ENCODE measurements at regions not wholly inside any gene's neighbourhood (a gene's known extent, or its start where the extent isn't known, plus 50 kb on each side); places are given as distances from the start of the nearest gene placed in this dataset.

DNA sequence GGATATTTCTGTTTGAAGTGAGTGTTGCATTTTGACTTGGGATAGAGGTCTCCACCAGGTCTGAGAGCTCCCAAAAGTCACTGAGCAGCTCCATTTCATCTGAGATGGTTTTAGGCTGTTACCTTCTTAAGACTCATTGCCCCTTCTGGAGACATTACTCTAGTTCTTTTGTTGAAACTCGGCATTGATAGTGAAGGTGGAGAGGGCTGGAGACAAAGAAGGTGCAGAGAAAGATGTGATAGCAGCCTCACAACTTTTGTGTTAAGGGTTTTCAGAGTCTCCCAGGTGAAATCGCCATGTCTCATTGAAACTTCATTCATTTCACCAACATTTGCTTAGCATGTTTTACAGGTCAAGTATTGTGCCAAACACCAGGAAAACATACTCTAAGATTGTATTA, 219.6 kb downstream of the INSIG2 start:
- H3K27ac ChIP-seq (ENCODE audit: low read depth, low read length, poor library complexity, severe bottlenecking), result no peak overlapping the region
- intact Hi-C loops (cut with micrococcal nuclease; ENCODE audit: unreplicated experiment), result no loop called here
- H3K9me3 ChIP-seq (ENCODE audit: low read depth, low read length, poor library complexity, severe bottlenecking), result no peaks in the 10 kb centered on the region
- H3K4me1 ChIP-seq (ENCODE audit: insufficient read depth, low read length, poor library complexity, severe bottlenecking), result peaks cover 7% of the 10 kb centered on the region
- H3K4me3 ChIP-seq (ENCODE audit: low read depth, low read length, poor library complexity, severe bottlenecking), result no peak overlapping the region
- no peak for TF ChIP-seq EZH2 (IDR thresholded peaks at IDR 0.05; ENCODE audit: borderline replicate concordance, low read depth, low read length, poor library complexity, severe bottlenecking)
- TF ChIP-seq, protein P1, sequence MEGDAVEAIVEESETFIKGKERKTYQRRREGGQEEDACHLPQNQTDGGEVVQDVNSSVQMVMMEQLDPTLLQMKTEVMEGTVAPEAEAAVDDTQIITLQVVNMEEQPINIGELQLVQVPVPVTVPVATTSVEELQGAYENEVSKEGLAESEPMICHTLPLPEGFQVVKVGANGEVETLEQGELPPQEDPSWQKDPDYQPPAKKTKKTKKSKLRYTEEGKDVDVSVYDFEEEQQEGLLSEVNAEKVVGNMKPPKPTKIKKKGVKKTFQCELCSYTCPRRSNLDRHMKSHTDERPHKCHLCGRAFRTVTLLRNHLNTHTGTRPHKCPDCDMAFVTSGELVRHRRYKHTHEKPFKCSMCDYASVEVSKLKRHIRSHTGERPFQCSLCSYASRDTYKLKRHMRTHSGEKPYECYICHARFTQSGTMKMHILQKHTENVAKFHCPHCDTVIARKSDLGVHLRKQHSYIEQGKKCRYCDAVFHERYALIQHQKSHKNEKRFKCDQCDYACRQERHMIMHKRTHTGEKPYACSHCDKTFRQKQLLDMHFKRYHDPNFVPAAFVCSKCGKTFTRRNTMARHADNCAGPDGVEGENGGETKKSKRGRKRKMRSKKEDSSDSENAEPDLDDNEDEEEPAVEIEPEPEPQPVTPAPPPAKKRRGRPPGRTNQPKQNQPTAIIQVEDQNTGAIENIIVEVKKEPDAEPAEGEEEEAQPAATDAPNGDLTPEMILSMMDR (conservative IDR thresholded peaks at IDR 0.05; ENCODE audit: low read depth, low read length), result no peak
- no peak for DNase-seq (ENCODE audit: low spot score)
- no peaks in the 10 kb centered on the region for H3K36me3 ChIP-seq (ENCODE audit: insufficient read depth, low read length, poor library complexity, severe bottlenecking)
- ChIA-PET POLR2A (ENCODE audit: low non-redundant PET) (no interaction called here), CTCF (no interaction called here)
- BruUV-seq (replicated peaks), result no TSS peak
- peaks cover 17% of the 10 kb centered on the region for H3K27me3 ChIP-seq (replicated peaks; ENCODE audit: insufficient read depth, low read depth, low read length, poor library complexity)

DNA sequence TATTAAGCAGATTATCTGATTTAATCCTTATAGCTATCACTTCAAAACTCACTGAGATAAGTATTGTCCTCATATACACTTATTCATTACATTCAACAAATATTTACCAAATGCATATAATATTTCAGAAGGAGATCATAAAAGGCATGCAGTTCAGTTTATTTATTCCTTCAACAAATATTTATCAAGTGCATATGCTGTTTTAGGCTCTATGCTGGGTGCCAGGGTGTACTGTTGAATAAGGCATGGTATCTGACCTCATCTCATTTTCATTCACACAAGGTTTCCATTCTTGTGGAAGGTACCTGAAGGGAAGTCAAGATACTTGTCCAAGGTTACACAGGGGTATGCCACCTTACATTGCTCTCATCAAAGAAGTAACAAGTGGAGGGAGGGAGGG, 213.0 kb downstream of the INSIG2 start:
- H3K27ac ChIP-seq (ENCODE audit: low read depth, low read length, poor library complexity, severe bottlenecking), result no peak overlapping the region
- no peaks in the 10 kb centered on the region for H3K36me3 ChIP-seq (ENCODE audit: insufficient read depth, low read length, poor library complexity, severe bottlenecking)
- no TSS peak for BruUV-seq (replicated peaks)
- no peak for DNase-seq (ENCODE audit: low spot score)
- intact Hi-C loops (cut with micrococcal nuclease; ENCODE audit: unreplicated experiment), result no loop called here
- H3K4me3 ChIP-seq (ENCODE audit: low read depth, low read length, poor library complexity, severe bottlenecking), result no peak overlapping the region
- H3K9me3 ChIP-seq (ENCODE audit: low read depth, low read length, poor library complexity, severe bottlenecking), result no peaks in the 10 kb centered on the region
- TF ChIP-seq, protein P1 (conservative IDR thresholded peaks at IDR 0.05; ENCODE audit: low read depth, low read length), result no peak
- TF ChIP-seq EZH2 (IDR thresholded peaks at IDR 0.05; ENCODE audit: borderline replicate concordance, low read depth, low read length, poor library complexity, severe bottlenecking), result no peak
- POLR2A ChIA-PET (ENCODE audit: low non-redundant PET), result no interaction called here
- no peaks in the 10 kb centered on the region for H3K27me3 ChIP-seq (replicated peaks; ENCODE audit: insufficient read depth, low read depth, low read length, poor library complexity)
- CTCF ChIA-PET, result no interaction called here
- H3K4me1 ChIP-seq (ENCODE audit: insufficient read depth, low read length, poor library complexity, severe bottlenecking), result no peaks in the 10 kb centered on the region

DNA sequence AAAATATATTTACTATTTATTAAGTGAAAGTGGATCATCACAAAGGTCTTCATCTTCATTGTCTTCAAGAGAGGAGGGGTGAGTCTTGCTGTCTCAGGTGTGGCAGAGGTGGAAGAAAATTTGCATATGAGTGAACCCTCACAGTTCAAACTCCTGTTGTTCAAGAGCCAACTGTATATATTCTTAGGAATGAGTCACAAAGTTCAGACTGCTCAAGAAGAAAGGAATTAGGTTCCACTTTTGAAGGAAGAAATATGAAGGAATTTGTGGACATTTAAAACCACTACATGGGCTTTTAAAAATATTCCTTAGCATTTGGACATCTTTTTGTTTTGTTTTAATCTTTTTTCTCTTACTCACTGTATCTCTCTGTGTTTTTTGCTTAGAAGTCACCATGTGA, 212.6 kb downstream of the INSIG2 start:
- Histone ChIP-seq H3K27me3 (replicated peaks; ENCODE audit: insufficient read depth, low read depth, low read length, poor library complexity) (no peaks in the 10 kb centered on the region), H3K36me3 (ENCODE audit: insufficient read depth, low read length, poor library complexity, severe bottlenecking) (no peaks in the 10 kb centered on the region), H3K9me3 (ENCODE audit: low read depth, low read length, poor library complexity, severe bottlenecking) (no peaks in the 10 kb centered on the region), H3K4me1 (ENCODE audit: insufficient read depth, low read length, poor library complexity, severe bottlenecking) (no peaks in the 10 kb centered on the region), H3K4me3 (ENCODE audit: low read depth, low read length, poor library complexity, severe bottlenecking) (no peak overlapping the region), H3K27ac (ENCODE audit: low read depth, low read length, poor library complexity, severe bottlenecking) (no peak overlapping the region)
- no peak for DNase-seq (ENCODE audit: low spot score)
- ChIA-PET POLR2A (ENCODE audit: low non-redundant PET) (no interaction called here), CTCF (no interaction called here)
- intact Hi-C loops (cut with micrococcal nuclease; ENCODE audit: unreplicated experiment), result no loop called here
- no TSS peak for BruUV-seq (replicated peaks)
- TF ChIP-seq, protein P1 (conservative IDR thresholded peaks at IDR 0.05; ENCODE audit: low read depth, low read length), result no peak
- TF ChIP-seq EZH2 (IDR thresholded peaks at IDR 0.05; ENCODE audit: borderline replicate concordance, low read depth, low read length, poor library complexity, severe bottlenecking), result no peak

Data from A673 (cell line).